NB4 (cell line): ENCODE measurements at regions not wholly inside any gene's neighbourhood (a gene's known extent, or its start where the extent isn't known, plus 50 kb on each side); places are given as distances from the start of the nearest gene placed in this dataset.
A peak's percentile ranks its signal among the peaks of the same experiment; 100 is the strongest.
"Not testable (repeated sequence)": the region's sequence is repeated elsewhere in the genome, so short reads cannot be mapped to it uniquely, and the experiment has no call there.

Source experiments
- DNase-seq: peaks from one replicate; pipeline ENCODE4 v3.0.0; 2010; ENCODE audit warnings: low read depth
- H3K4me3 ChIP-seq: one replicate; pipeline ENCODE4 v1.5.1; 2011; ENCODE audit warnings: mild to moderate bottlenecking, low read depth, low read length, moderate library complexity
- MYC ChIP-seq: IDR thresholded peaks from 2 replicates; pipeline ENCODE4 v1.6.1; 2011; ENCODE audit warnings: low read depth, low read length
- POLR2A ChIP-seq: IDR thresholded peaks from 2 replicates; pipeline ENCODE4 v1.6.1; 2011; ENCODE audit warnings: mild to moderate bottlenecking; ENCODE audit not compliant: insufficient read length; ENCODE audit errors: extremely low read depth
- TF ChIP-seq, protein P1 (sequence below): IDR thresholded peaks from one replicate; pipeline ENCODE4 v1.5.1; 2012; ENCODE audit warnings: low read depth, low read length
- TF ChIP-seq, protein P2 (sequence below): IDR thresholded peaks from 2 replicates; pipeline ENCODE4 v1.6.1; 2011; ENCODE audit warnings: low read depth, low read length

DNA sequence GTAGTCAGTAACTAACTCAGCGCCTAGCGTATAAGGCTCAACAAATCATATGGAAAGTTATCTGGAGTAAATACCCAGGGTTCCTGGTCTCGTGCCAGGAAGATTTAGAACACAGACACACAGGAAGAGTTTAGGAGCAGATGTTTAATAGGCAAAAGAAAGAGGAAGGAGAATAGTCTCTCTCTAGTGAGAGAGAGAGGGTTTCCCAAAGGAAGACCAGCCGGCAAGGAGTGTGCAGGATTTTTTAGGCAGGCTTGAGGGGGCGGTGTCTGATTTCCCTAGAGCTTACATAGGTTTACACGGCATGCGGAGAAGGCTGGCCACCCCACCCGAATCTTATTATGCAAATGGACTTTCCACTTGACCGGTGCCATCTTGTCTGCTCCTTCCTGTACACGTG lies 284.0 kb upstream of the FRG1 start:
- no peak for DNase-seq
- H3K4me3 ChIP-seq = no peak overlapping the region
- TF ChIP-seq, protein P1, sequence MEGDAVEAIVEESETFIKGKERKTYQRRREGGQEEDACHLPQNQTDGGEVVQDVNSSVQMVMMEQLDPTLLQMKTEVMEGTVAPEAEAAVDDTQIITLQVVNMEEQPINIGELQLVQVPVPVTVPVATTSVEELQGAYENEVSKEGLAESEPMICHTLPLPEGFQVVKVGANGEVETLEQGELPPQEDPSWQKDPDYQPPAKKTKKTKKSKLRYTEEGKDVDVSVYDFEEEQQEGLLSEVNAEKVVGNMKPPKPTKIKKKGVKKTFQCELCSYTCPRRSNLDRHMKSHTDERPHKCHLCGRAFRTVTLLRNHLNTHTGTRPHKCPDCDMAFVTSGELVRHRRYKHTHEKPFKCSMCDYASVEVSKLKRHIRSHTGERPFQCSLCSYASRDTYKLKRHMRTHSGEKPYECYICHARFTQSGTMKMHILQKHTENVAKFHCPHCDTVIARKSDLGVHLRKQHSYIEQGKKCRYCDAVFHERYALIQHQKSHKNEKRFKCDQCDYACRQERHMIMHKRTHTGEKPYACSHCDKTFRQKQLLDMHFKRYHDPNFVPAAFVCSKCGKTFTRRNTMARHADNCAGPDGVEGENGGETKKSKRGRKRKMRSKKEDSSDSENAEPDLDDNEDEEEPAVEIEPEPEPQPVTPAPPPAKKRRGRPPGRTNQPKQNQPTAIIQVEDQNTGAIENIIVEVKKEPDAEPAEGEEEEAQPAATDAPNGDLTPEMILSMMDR = no peak
- TF ChIP-seq POLR2A (no peak), MYC (no peak)
- TF ChIP-seq, protein P2, sequence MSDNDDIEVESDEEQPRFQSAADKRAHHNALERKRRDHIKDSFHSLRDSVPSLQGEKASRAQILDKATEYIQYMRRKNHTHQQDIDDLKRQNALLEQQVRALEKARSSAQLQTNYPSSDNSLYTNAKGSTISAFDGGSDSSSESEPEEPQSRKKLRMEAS = no peak

DNA sequence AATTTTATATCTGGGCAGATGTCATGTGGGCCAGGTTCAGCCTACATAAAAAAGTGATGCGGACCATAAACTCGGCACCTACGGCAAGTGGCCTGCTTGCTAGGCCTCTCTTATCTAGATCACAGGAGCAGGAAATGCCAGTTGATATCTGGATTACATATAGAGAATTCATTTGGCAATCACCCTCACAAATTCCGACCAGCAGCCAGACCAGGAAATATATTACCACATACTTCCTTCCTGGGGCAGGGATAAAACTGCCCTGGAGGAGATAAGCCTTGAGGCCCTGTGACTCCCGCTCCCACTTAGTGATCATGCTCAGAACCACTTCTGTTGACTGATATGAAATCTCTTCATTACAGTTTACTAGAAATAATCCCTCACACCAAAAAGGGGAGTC lies 282.4 kb upstream of the FRG1 start:
- H3K4me3 ChIP-seq = not testable (repeated sequence)
- DNase-seq = peak; percentile 61

DNA sequence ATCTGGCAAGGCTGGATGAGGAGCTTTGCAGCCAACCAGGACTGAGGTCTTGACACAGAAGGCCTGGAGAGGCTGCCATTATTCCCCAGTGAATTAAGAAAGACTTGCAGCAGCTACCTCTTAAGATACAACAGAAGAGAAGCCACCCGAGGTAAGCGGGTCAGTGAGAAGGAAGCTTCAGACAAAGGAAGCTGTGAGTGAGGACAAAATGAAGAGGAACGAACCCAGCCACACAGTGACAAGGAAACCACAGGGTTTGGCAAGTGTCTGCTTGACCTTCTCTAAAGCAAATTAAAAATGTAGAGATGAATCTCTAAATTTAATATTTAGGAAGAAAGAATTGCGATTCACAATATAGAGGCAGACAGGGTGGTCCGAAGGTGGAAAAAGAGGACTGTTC lies 281.8 kb upstream of the FRG1 start:
- not testable (repeated sequence) for H3K4me3 ChIP-seq
- peak; percentile 62 for DNase-seq

DNA sequence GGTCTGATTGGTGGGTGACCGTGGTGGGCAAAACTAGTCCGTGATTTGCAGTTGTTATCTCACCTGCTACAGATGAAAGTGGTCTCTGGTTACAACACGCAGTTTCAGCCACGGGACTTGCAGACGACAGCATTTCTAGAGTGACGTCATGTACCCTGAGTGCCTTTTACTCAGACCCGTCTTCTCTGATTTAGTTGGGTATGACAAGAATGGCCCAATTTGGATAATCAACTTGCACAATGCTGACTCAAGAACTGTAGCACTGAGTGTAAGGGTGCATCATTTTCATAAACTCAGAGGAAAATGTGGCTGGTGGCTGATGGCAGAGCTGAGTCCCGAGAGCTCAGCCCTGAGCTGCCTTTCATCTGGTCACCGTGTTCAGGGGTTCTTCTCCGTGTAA lies 281.4 kb upstream of the FRG1 start:
- TF ChIP-seq POLR2A = no peak
- TF ChIP-seq MYC = no peak
- TF ChIP-seq, protein P2 = no peak
- TF ChIP-seq, protein P1 = no peak
- peak; percentile 55 for DNase-seq
- peak overlapping the region; percentile 28 for H3K4me3 ChIP-seq

DNA sequence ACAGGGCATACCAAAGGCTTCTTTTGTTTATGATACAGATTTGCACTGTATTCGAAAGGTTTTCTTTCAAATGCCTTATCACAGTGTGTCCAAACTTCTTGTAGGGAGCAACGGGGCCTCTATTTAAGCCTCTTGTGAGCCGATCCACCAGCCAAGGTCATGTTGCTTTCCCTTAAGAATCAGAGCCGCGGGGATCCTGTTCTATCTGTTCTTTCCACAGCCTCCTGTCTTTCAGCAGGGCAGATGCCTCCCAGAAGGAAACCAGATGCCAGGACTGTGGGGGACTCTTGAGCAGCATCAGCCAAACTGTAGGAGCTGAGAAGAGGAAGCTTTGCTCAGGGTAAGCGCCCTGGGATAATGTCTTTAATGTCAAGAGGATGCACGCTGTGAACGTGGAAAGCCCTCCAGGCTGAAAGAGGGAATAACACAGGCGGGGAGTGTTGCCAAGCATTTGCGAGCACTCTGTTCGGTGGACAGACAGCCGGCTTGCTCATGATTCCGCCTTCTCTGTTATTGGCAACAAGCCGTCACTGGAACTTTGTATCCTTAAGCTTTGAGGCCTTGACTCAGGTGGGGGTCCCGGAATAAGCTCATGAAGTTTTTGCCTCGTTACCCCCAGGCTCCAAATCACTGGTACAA lies 279.8 kb upstream of the FRG1 start:
- no peak for DNase-seq
- H3K4me3 ChIP-seq = no peak overlapping the region
- TF ChIP-seq, protein P1 = no peak
- no peak for TF ChIP-seq MYC
- TF ChIP-seq, protein P2 = no peak

DNA sequence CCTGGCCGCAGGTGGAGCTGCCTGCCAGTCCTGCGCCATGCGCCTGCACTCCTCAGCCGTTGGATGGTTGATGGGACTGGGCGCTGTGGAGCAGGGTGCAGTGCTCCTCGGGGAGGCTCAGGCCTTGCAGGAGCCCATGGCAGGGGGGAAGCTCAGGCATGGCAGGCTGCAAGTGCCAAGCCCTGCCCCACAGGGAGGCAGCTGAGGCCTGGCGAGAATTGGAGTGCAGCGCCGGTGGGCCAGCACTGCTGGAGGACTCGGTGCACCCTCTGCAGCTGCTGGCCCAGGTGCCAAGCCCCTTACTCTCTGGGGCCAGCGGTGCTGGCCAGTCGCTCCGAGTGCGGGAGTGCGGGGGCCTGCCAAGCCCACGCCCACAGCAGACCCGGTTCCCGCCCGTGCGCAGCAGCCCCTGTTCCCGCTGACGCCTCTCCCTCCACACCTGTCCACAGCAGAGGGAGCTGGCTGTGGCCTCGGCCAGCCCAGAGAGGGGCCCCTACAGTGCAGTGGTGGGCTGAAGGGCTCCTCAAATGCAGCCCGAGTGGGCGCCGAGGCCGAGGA lies 275.9 kb upstream of the FRG1 start:
- H3K4me3 ChIP-seq = no peak overlapping the region

DNA sequence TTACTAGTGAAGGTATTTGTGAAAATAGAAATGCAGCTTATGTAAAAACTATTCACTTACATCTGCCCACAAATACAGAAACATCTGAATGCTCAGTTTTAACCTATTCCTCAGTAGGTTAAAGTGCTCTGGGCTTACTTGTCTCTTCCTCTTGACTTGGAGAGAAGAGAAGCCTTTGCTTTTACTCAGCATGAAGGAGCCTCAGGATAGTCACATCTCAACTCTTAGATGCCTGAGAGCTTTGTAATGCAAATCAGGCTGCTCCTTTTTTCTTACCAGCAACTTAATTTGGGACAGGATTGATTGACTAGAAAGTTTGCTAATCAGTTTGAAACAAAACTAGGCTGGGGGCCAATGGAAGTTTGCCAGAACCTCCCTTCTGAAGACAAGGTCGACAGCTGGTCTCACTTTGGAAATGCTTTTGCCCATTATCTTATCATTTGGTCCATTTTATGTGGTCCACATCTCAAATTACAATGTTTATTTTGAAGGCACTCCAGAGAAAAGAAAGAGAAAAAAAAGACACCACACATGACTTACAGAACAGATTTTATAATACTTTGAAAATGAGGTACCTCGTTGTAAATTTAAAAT lies 274.9 kb upstream of the FRG1 start:
- not testable (repeated sequence) for DNase-seq, H3K4me3 ChIP-seq

More for the DNA sequence above, 275.9 kb upstream of the FRG1 start:
- DNase-seq = no peak
- TF ChIP-seq MYC (no peak), POLR2A (no peak)
- TF ChIP-seq, protein P2 = no peak
- TF ChIP-seq, protein P1 = no peak

DNA sequence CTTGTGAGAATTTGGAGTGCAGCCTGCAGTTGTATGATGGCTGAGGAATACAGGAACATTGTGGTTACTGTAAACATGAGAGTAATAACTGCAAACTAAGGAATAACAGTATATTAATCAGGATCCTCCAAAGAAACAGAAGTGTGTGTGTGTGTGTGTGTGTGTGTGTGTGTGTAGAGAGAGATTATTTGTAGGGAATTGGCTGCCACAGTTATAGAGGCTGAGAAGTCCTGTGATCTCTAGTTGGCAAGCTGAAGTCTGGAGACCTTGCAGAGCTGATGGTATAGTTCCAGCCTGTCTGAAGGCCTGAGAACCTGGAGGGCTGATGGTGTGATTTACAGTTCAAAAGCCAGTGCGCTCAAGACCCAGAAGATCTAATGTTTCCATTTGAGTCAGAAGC lies 273.3 kb upstream of the FRG1 start:
- not testable (repeated sequence) for DNase-seq, H3K4me3 ChIP-seq

DNA sequence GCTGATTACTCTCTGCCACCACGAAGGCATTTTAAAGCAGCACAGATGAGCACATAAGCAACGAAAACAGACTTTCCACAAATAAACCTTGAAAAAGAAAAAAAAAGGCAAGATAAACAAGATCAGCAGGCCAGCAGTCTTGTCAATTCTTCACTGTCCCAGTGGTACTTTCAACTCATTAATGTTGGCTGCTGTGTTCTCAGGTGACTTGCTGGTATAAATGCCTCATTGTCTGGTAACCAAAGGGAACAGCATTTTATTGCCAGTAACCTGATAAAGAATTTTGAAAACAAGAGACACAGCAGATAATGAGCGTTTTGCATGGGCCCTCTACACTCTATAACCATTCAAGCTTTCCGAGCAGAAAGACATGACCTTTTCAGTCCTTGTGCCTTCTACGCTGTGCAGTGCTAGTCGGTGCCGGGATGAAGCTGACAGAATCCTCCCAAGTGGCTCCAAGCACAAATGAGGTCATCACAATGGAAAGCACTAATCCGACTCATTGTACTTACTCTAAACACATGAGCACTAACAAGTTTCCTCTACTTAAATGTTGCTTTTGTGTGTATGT lies 242.9 kb upstream of the FRG1 start:
- not testable (repeated sequence) for H3K4me3 ChIP-seq, DNase-seq

DNA sequence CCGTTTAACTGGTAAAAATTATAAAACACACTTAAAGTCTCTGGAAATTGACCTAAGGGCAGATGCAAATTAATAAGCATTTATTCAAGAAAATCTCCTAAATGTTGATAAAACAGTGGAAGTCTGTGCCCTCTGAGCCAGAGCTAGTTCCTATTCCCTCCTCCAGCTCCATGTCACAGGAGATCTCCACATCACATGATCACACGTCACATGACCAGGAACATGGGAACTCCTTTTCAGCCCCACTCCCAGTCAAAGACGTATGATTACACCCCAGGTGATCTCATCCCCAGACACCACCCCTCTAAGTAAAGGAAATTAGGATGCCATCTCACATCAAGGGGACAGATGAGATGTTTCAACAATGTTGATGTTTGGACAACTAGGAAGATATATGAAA lies 237.7 kb upstream of the FRG1 start:
- not testable (repeated sequence) for DNase-seq, H3K4me3 ChIP-seq

DNA sequence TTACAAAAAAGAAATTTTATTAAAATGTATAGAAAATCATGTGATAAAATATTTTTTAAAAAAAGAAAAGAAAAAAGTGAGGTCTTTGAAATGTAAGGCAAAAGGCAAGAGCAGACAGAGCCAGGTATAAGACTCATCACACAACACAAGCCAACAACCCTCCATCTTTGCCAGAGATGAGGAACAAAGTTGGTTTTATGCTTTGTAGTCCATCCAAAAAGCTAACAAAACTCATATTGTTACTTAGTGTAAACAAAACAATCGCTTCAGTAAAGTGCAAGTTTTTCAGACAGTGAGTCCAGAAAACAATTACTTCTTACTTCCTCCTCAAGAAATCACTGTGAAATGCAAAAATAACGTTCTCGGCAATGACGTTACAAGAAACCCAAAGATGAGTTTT lies 233.9 kb upstream of the FRG1 start:
- not testable (repeated sequence) for DNase-seq, H3K4me3 ChIP-seq
